Nephron (organoid): ENCODE measurements at regions not wholly inside any gene's neighbourhood (a gene's known extent, or its start where the extent isn't known, plus 50 kb on each side); places are given as distances from the start of the nearest gene placed in this dataset.
"Not testable (repeated sequence)": the region's sequence is repeated elsewhere in the genome, so short reads cannot be mapped to it uniquely, and the experiment has no call there.

Experiments used
- H3K27ac Mint-ChIP-seq, 3 experiments: 2 replicates each; pipeline ENCODE4 v1.8.0; 2020; ENCODE audit warnings: mixed read lengths in 3 of 3, mild to moderate bottlenecking in 2 of 3, moderate library complexity in 1 of 3
- H3K27me3 Mint-ChIP-seq: 2 replicates; pipeline ENCODE4 v1.8.0; 2021; ENCODE audit warnings: low read depth, mild to moderate bottlenecking, moderate library complexity, mixed read lengths
- H3K36me3 Mint-ChIP-seq: 2 replicates; pipeline ENCODE4 v1.8.0; 2020; ENCODE audit warnings: low read depth, mixed read lengths
- H3K4me1 Mint-ChIP-seq: 2 replicates; pipeline ENCODE4 v1.8.0; 2020; ENCODE audit warnings: mixed read lengths
- H3K4me3 Mint-ChIP-seq, 3 experiments: 2 replicates each; pipeline ENCODE4 v1.8.0; 2020; ENCODE audit warnings: mild to moderate bottlenecking in 3 of 3, mixed read lengths in 3 of 3, moderate library complexity in 2 of 3
- H3K9me3 Mint-ChIP-seq: 2 replicates; pipeline ENCODE4 v1.8.0; 2020; ENCODE audit warnings: mixed read lengths
- CTCF ChIP-seq, 3 experiments: fragments of 200-600 bp; sonication (generic); IDR thresholded peaks; one replicate each; pipeline ENCODE4 v1.5.0; 2021; ENCODE audit warnings: antibody characterized with exemption in 3 of 3; ENCODE audit not compliant: unreplicated experiment in 3 of 3

- no peak overlapping the region for H3K27ac Mint-ChIP-seq
- H3K9me3 Mint-ChIP-seq: no peaks in the 10 kb centered on the region
- no peaks in the 10 kb centered on the region for H3K4me1 Mint-ChIP-seq
Observed at GRCh38 chr1:238606896-238607295, 716.2 kb upstream of the ZP4 start.

GRCh38 chr1:238606457-238606856, 715.7 kb upstream of the ZP4 start:
- Mint-ChIP-seq H3K27me3 (peaks cover 3% of the 10 kb centered on the region), H3K27ac (no peak overlapping the region), H3K4me1 (no peaks in the 10 kb centered on the region), H3K4me3 (no peak overlapping the region), H3K9me3 (no peaks in the 10 kb centered on the region), H3K36me3 (no peaks in the 10 kb centered on the region)
- no peak for TF ChIP-seq CTCF (IDR thresholded peaks at IDR 0.05; ENCODE audit: unreplicated experiment in 3 of 3)

More at GRCh38 chr1:238606896-238607295, 716.2 kb upstream of the ZP4 start:
- Mint-ChIP-seq H3K4me3 (no peak overlapping the region), H3K36me3 (no peaks in the 10 kb centered on the region), H3K27me3 (peaks cover 3% of the 10 kb centered on the region)
- no peak for TF ChIP-seq CTCF (IDR thresholded peaks at IDR 0.05; ENCODE audit: unreplicated experiment in 3 of 3)

- Mint-ChIP-seq H3K27ac (no peak overlapping the region), H3K4me3 (no peak overlapping the region), H3K36me3 (no peaks in the 10 kb centered on the region), H3K27me3 (peaks cover 3% of the 10 kb centered on the region), H3K9me3 (no peaks in the 10 kb centered on the region), H3K4me1 (no peaks in the 10 kb centered on the region)
- TF ChIP-seq CTCF (IDR thresholded peaks at IDR 0.05; ENCODE audit: unreplicated experiment in 3 of 3): no peak
Observed at GRCh38 chr1:238604357-238604756, 713.6 kb upstream of the ZP4 start.

GRCh38 chr1:238601604-238602003, 710.9 kb upstream of the ZP4 start:
- not testable (repeated sequence) for H3K4me1 Mint-ChIP-seq, H3K27ac Mint-ChIP-seq, H3K36me3 Mint-ChIP-seq, H3K27me3 Mint-ChIP-seq, H3K4me3 Mint-ChIP-seq, H3K9me3 Mint-ChIP-seq

GRCh38 chr1:238596703-238597102, 706.0 kb upstream of the ZP4 start:
- no peak overlapping the region for H3K27ac Mint-ChIP-seq
- H3K36me3 Mint-ChIP-seq: no peaks in the 10 kb centered on the region
- H3K4me3 Mint-ChIP-seq: no peak overlapping the region
- H3K9me3 Mint-ChIP-seq: no peaks in the 10 kb centered on the region
- no peaks in the 10 kb centered on the region for H3K27me3 Mint-ChIP-seq
- no peak for TF ChIP-seq CTCF (IDR thresholded peaks at IDR 0.05; ENCODE audit: unreplicated experiment in 3 of 3)
- H3K4me1 Mint-ChIP-seq: peaks cover 5% of the 10 kb centered on the region

GRCh38 chr1:238592621-238593020, 701.9 kb upstream of the ZP4 start:
- H3K27ac Mint-ChIP-seq: no peak overlapping the region
- no peaks in the 10 kb centered on the region for H3K36me3 Mint-ChIP-seq
- TF ChIP-seq CTCF (IDR thresholded peaks at IDR 0.05; ENCODE audit: unreplicated experiment in 3 of 3): no peak
- H3K27me3 Mint-ChIP-seq: no peaks in the 10 kb centered on the region
- no peak overlapping the region for H3K4me3 Mint-ChIP-seq
- H3K4me1 Mint-ChIP-seq: peaks cover 11% of the 10 kb centered on the region
- H3K9me3 Mint-ChIP-seq: no peaks in the 10 kb centered on the region
